Left lung (tissue), 4 donors: ENCODE measurements at regions not wholly inside any gene's neighbourhood (a gene's known extent, or its start where the extent isn't known, plus 50 kb on each side); places are given as distances from the start of the nearest gene placed in this dataset.

Source experiments
- ATAC-seq: fragments of 200-7000 bp; cut with Tn5 transposase; one replicate; pipeline ENCODE4 v1.9.1; 2020; ENCODE audit warnings: moderate library complexity
- DNase-seq, 4 donors: peaks; one replicate each; pipeline ENCODE4 v3.0.0-alpha.2; 2013 to 2020
- H3K27ac ChIP-seq, 2 donors: fragments of 200-600 bp; sonication (generic) in 1 of 2; one replicate each; pipeline versions ENCODE4 v1.5.0 to v1.8.0; 2020 to 2021
- H3K27me3 ChIP-seq, 2 donors: fragments of 200-600 bp; sonication (generic) in 1 of 2; one replicate each; pipeline versions ENCODE4 v1.5.0 to v1.8.0; 2020 to 2021
- H3K36me3 ChIP-seq, 2 donors: fragments of 200-600 bp; sonication (generic) in 1 of 2; one replicate each; pipeline versions ENCODE4 v1.5.0 to v1.8.0; 2020 to 2021
- H3K4me1 ChIP-seq, 2 donors: fragments of 200-600 bp; one replicate each; pipeline ENCODE4 v1.8.0; 2021
- H3K4me3 ChIP-seq, 2 donors: fragments of 200-600 bp; sonication (generic) in 1 of 2; one replicate each; pipeline versions ENCODE4 v1.5.0 to v1.8.0; 2020 to 2021; ENCODE audit warnings: mild to moderate bottlenecking in 1 of 2
- H3K9me3 ChIP-seq, 2 donors: fragments of 200-600 bp; sonication (generic) in 1 of 2; one replicate each; pipeline versions ENCODE4 v1.5.0 to v1.8.0; 2020 to 2021
- intact Hi-C, 2 donors: fragments of 100-400 bp; cut with DNase I; formaldehyde crosslinking; loops; one replicate each; pipeline versions ENCODE4 v1.11.2 to v1.14.2; 2022
- TF ChIP-seq, protein P1 (sequence below), 2 donors: fragments of 200-600 bp; sonication (generic) in 1 of 2; IDR thresholded peaks; one replicate each; pipeline versions ENCODE4 v1.5.0 to v1.8.0; 2021; ENCODE audit warnings: antibody characterized with exemption in 2 of 2
- donor health status: DM: no; HTN: yes; CAD: no.
- donor health status: DM: no; HTN: no; CAD: no.

DNA sequence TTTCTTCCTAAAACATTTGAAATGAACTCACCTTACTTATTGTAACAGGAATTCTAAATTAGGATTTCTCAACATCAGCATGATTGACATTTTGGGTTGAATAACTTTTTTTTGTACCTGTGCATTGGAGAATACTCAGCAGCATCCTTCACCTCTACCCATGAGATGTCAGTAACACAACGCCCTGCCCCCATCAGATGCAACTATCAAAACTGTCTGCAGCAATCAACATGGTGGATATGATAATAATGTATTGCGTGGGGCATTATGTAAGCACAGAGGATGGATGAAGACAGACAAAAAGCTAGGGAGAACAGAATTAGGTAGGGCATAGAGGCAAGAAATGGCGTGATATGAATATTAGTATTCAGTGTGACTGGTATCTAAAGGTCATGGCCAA is 94.1 kb downstream of the PLK2 start:
- no peak overlapping the region for H3K27ac ChIP-seq
- TF ChIP-seq, protein P1, sequence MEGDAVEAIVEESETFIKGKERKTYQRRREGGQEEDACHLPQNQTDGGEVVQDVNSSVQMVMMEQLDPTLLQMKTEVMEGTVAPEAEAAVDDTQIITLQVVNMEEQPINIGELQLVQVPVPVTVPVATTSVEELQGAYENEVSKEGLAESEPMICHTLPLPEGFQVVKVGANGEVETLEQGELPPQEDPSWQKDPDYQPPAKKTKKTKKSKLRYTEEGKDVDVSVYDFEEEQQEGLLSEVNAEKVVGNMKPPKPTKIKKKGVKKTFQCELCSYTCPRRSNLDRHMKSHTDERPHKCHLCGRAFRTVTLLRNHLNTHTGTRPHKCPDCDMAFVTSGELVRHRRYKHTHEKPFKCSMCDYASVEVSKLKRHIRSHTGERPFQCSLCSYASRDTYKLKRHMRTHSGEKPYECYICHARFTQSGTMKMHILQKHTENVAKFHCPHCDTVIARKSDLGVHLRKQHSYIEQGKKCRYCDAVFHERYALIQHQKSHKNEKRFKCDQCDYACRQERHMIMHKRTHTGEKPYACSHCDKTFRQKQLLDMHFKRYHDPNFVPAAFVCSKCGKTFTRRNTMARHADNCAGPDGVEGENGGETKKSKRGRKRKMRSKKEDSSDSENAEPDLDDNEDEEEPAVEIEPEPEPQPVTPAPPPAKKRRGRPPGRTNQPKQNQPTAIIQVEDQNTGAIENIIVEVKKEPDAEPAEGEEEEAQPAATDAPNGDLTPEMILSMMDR (IDR thresholded peaks at IDR 0.05), result no peak
- H3K27me3 ChIP-seq, result no peaks in the 10 kb centered on the region
- intact Hi-C loops, result no loop called here
- no peak overlapping the region for H3K4me3 ChIP-seq
- no peaks in the 10 kb centered on the region for H3K36me3 ChIP-seq
- no peaks in the 10 kb centered on the region for H3K9me3 ChIP-seq
- DNase-seq (no peak), ATAC-seq (no peak)
- no peaks in the 10 kb centered on the region for H3K4me1 ChIP-seq

GRCh38 chr5:58363461-58364249 is 96.2 kb downstream of the PLK2 start:
- TF ChIP-seq, protein P1 (IDR thresholded peaks at IDR 0.05), result no peak
- intact Hi-C loops, result no loop called here
- no peak overlapping the region for H3K27ac ChIP-seq
- no peaks in the 10 kb centered on the region for H3K27me3 ChIP-seq
- DNase-seq (no peak), ATAC-seq (no peak)
- H3K4me3 ChIP-seq, result no peak overlapping the region
- no peaks in the 10 kb centered on the region for H3K4me1 ChIP-seq
- H3K9me3 ChIP-seq, result no peaks in the 10 kb centered on the region
- H3K36me3 ChIP-seq, result no peaks in the 10 kb centered on the region

DNA sequence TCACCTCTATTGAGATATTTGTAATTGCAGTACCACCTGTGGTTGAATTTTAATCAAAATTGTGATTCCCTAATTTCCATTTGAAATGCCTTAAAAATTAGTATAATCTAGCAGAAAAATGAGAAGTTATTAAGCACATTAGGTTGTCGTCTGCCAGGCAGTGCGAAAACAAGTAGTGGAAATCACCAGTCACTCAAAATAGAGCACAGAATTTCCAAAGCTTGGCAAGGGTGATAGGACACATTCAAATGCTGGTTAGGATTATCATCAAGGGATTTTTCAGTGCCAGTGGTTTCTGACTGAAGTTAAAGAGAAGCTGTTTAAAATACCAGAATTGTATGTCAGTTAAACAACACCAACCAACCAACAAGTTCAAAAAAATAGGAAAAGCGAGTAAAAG is 97.8 kb downstream of the PLK2 start:
- intact Hi-C loops, result no loop called here
- Histone ChIP-seq H3K36me3 (no peaks in the 10 kb centered on the region), H3K27ac (no peak overlapping the region), H3K4me3 (no peak overlapping the region), H3K27me3 (no peaks in the 10 kb centered on the region), H3K9me3 (no peaks in the 10 kb centered on the region), H3K4me1 (no peaks in the 10 kb centered on the region)
- no peak for DNase-seq
- ATAC-seq, result no peak
- TF ChIP-seq, protein P1 (IDR thresholded peaks at IDR 0.05), result no peak

GRCh38 chr5:58360794-58361193 is 99.1 kb downstream of the PLK2 start:
- Histone ChIP-seq H3K4me1 (no peaks in the 10 kb centered on the region), H3K27ac (no peak overlapping the region), H3K36me3 (no peaks in the 10 kb centered on the region), H3K9me3 (no peaks in the 10 kb centered on the region), H3K27me3 (no peaks in the 10 kb centered on the region), H3K4me3 (no peak overlapping the region)
- no peak for DNase-seq
- intact Hi-C loops, result no loop called here
- TF ChIP-seq, protein P1 (IDR thresholded peaks at IDR 0.05), result no peak
- no peak for ATAC-seq

GRCh38 chr5:58359981-58360380 is 99.9 kb downstream of the PLK2 start:
- DNase-seq (no peak), ATAC-seq (no peak)
- no peaks in the 10 kb centered on the region for H3K27me3 ChIP-seq
- H3K4me3 ChIP-seq, result no peak overlapping the region
- no peaks in the 10 kb centered on the region for H3K36me3 ChIP-seq
- no peaks in the 10 kb centered on the region for H3K4me1 ChIP-seq
- H3K27ac ChIP-seq, result no peak overlapping the region
- no peaks in the 10 kb centered on the region for H3K9me3 ChIP-seq
- intact Hi-C loops, result no loop called here
- TF ChIP-seq, protein P1 (IDR thresholded peaks at IDR 0.05), result no peak
